OCI-LY1 (cell line): ENCODE measurements at regions not wholly inside any gene's neighbourhood (a gene's known extent, or its start where the extent isn't known, plus 50 kb on each side); places are given as distances from the start of the nearest gene placed in this dataset.

ENCODE experiments used
- H2AFZ ChIP-seq: fragments of 200-600 bp; sonication (generic), shearing (Covaris generic); 2 replicates; pipeline ENCODE4 v1.6.0; 2014; ENCODE audit warnings: antibody characterized with exemption, mild to moderate bottlenecking, low read length
- H3F3A ChIP-seq: fragments of 200-600 bp; sonication (generic), shearing (Covaris generic); 2 replicates; pipeline ENCODE4 v1.6.0; 2014; ENCODE audit warnings: mild to moderate bottlenecking, antibody characterized with exemption, low read length, moderate library complexity; ENCODE audit not compliant: insufficient read depth
- H3K27ac ChIP-seq: fragments of 200-600 bp; sonication (generic); 2 replicates; pipeline ENCODE4 v1.5.1; 2014; ENCODE audit warnings: low read length, mixed run types, mild to moderate bottlenecking, low read depth; ENCODE audit not compliant: poor library complexity, severe bottlenecking
- H3K27me3 ChIP-seq: fragments of 200-600 bp; sonication (generic); 2 replicates; pipeline ENCODE4 v1.6.0; 2014; ENCODE audit warnings: antibody characterized with exemption, mild to moderate bottlenecking, low read length, moderate library complexity; ENCODE audit not compliant: insufficient read depth
- H3K36me3 ChIP-seq: fragments of 200-600 bp; sonication (generic); 2 replicates; pipeline ENCODE4 v1.6.1; 2014; ENCODE audit warnings: mild to moderate bottlenecking, antibody characterized with exemption, low read length, moderate library complexity, mixed read lengths; ENCODE audit not compliant: insufficient read depth
- H3K4me1 ChIP-seq: fragments of 200-600 bp; sonication (generic); 2 replicates; pipeline ENCODE4 v1.5.1; 2014; ENCODE audit warnings: mild to moderate bottlenecking, low read length, moderate library complexity; ENCODE audit not compliant: insufficient read depth, severe bottlenecking
- H3K4me2 ChIP-seq: fragments of 200-600 bp; sonication (generic), shearing (Covaris generic); 2 replicates; pipeline ENCODE4 v1.6.1; 2014; ENCODE audit warnings: low read length
- H3K4me3 ChIP-seq: fragments of 200-600 bp; sonication (generic); 2 replicates; pipeline ENCODE4 v1.5.1; 2014; ENCODE audit warnings: low read length, low read depth, mild to moderate bottlenecking, mixed read lengths; ENCODE audit not compliant: poor library complexity, severe bottlenecking
- H3K79me2 ChIP-seq: fragments of 200-600 bp; shearing (Covaris generic); 2 replicates; pipeline ENCODE4 v1.6.1; 2016; ENCODE audit warnings: mixed run types, low read length, mixed read lengths; ENCODE audit not compliant: insufficient read depth
- H3K9ac ChIP-seq: fragments of 200-600 bp; sonication (generic), shearing (Covaris generic); 2 replicates; pipeline ENCODE4 v1.6.1; 2014; ENCODE audit warnings: mild to moderate bottlenecking, low read length, mixed read lengths
- H3K9me2 ChIP-seq: fragments of 200-600 bp; sonication (generic), shearing (Covaris generic); 2 replicates; pipeline ENCODE4 v1.6.1; 2014; ENCODE audit warnings: low read depth, mild to moderate bottlenecking, low read length, mixed read lengths
- H3K9me3 ChIP-seq: fragments of 200-600 bp; shearing (Covaris generic); 2 replicates; pipeline ENCODE4 v1.6.1; 2014; ENCODE audit warnings: low read length, mixed read lengths
- H4K20me1 ChIP-seq: fragments of 200-600 bp; sonication (generic), shearing (Covaris generic); 2 replicates; pipeline ENCODE4 v1.6.0; 2016; ENCODE audit warnings: mild to moderate bottlenecking, low read length; ENCODE audit not compliant: insufficient read depth
- CTCF ChIP-seq: fragments of 200-600 bp; sonication (generic), shearing (Covaris generic); IDR thresholded peaks from 2 replicates; pipeline ENCODE4 v1.5.1; 2017; ENCODE audit warnings: mild to moderate bottlenecking, antibody characterized with exemption, low read length, moderate library complexity, mixed read lengths
- EZH2 ChIP-seq: fragments of 200-600 bp; sonication (generic), shearing (Covaris generic); IDR thresholded peaks from 2 replicates; pipeline ENCODE4 v1.8.0; 2017; ENCODE audit warnings: borderline replicate concordance, mixed run types, mild to moderate bottlenecking, antibody characterized with exemption, low read length, moderate library complexity, mixed read lengths

GRCh38 chr15:96720251-96720650 lies 389.8 kb downstream of the NR2F2 start:
- no peak overlapping the region for H3K4me3 ChIP-seq
- H3K9me3 ChIP-seq = no peaks in the 10 kb centered on the region
- H3K4me1 ChIP-seq = no peaks in the 10 kb centered on the region
- H3K9ac ChIP-seq = no peak overlapping the region
- H3K4me2 ChIP-seq = no peak overlapping the region
- H3K79me2 ChIP-seq = no peaks in the 10 kb centered on the region
- H3K9me2 ChIP-seq = no peaks in the 10 kb centered on the region
- no peaks in the 10 kb centered on the region for H4K20me1 ChIP-seq
- H3K27ac ChIP-seq = no peak overlapping the region
- no peak overlapping the region for H2AFZ ChIP-seq
- TF ChIP-seq EZH2 (no peak), CTCF (no peak)
- H3K27me3 ChIP-seq = no peaks in the 10 kb centered on the region
- H3F3A ChIP-seq = no peaks in the 10 kb centered on the region
- H3K36me3 ChIP-seq = no peaks in the 10 kb centered on the region

DNA sequence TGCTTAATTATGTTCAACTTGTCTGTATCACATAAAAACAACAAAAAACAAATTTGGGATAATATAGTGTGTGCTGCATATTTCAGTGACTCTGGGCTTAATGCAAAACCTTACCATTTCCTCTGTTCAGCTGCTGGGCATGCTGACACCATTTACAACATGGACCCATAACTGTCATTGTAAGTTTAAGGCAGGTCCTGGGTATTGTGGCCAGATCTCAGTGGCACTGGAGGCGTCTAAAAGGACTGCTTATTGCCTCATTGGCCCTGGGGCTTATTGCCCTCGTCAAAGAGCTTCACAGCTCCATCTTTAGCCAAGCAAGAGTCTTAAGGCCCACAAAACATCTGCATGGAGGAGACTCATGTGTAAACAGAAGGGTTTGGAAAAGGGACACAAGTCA lies 390.2 kb downstream of the NR2F2 start:
- Histone ChIP-seq H3K27me3 (no peaks in the 10 kb centered on the region), H3K9me3 (no peaks in the 10 kb centered on the region), H2AFZ (no peak overlapping the region), H3K4me3 (no peak overlapping the region), H3K4me2 (no peak overlapping the region), H3K4me1 (no peaks in the 10 kb centered on the region), H4K20me1 (no peaks in the 10 kb centered on the region), H3F3A (no peaks in the 10 kb centered on the region), H3K9ac (no peak overlapping the region), H3K27ac (no peak overlapping the region), H3K9me2 (no peaks in the 10 kb centered on the region), H3K36me3 (no peaks in the 10 kb centered on the region), H3K79me2 (no peaks in the 10 kb centered on the region)
- TF ChIP-seq CTCF = no peak
- no peak for TF ChIP-seq EZH2

DNA sequence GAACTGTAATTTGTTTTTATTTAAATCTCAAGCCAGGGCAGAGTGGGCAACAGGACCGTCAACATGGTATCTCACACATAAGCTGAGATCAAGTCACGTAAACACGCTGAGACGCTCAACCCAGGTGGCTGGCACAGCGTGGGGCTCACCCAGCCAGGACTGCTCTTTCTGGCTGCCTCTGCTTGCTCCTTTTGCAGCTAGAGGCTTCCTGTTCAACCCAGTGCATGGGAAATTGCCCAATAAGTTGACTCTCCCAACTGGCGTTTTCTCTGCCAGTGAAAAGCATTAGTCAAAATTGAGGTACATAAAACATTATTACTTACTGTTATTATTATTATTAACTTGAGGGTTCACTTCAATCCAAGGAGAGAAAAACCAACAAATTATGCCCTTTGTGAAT lies 398.1 kb downstream of the NR2F2 start:
- H3K27ac ChIP-seq = no peak overlapping the region
- H3K27me3 ChIP-seq = no peaks in the 10 kb centered on the region
- TF ChIP-seq EZH2 (no peak), CTCF (no peak)
- no peaks in the 10 kb centered on the region for H3K79me2 ChIP-seq
- no peaks in the 10 kb centered on the region for H3K4me1 ChIP-seq
- no peaks in the 10 kb centered on the region for H3K9me2 ChIP-seq
- no peak overlapping the region for H2AFZ ChIP-seq
- H3K9ac ChIP-seq = no peak overlapping the region
- no peak overlapping the region for H3K4me3 ChIP-seq
- no peaks in the 10 kb centered on the region for H3K36me3 ChIP-seq
- H3F3A ChIP-seq = no peaks in the 10 kb centered on the region
- H3K4me2 ChIP-seq = no peak overlapping the region
- no peaks in the 10 kb centered on the region for H3K9me3 ChIP-seq
- H4K20me1 ChIP-seq = no peaks in the 10 kb centered on the region
